Stomach (tissue), 4 donors: ENCODE measurements at regions not wholly inside any gene's neighbourhood (a gene's known extent, or its start where the extent isn't known, plus 50 kb on each side); places are given as distances from the start of the nearest gene placed in this dataset.

Source experiments
- CTCF ChIP-seq, 7 experiments: fragments of 450-650 bp in 4 of 7; fragments of 200-600 bp in 3 of 7; sonication (generic) in 3 of 7; IDR thresholded peaks; one replicate each; pipeline ENCODE4 v1.5.1; 2016 to 2019; ENCODE audit warnings: antibody characterized with exemption in 7 of 7, control low read depth in 2 of 7, mild to moderate bottlenecking in 1 of 7
- EP300 ChIP-seq: sonication (generic); formaldehyde crosslinking; IDR thresholded peaks from one replicate; pipeline ENCODE4 v1.6.1; 2017; ENCODE audit warnings: antibody characterized with exemption

- TF ChIP-seq CTCF (IDR thresholded peaks at IDR 0.05) (no peak), EP300 (no peak)
These were observed 833.8 kb upstream of the PIK3C3 start for GRCh38 chr18:41121116-41121826.
